ENCODE measurements at regions not wholly inside any gene's neighbourhood (a gene's known extent, or its start where the extent isn't known, plus 50 kb on each side); places are given as distances from the start of the nearest gene placed in this dataset.

DNA sequence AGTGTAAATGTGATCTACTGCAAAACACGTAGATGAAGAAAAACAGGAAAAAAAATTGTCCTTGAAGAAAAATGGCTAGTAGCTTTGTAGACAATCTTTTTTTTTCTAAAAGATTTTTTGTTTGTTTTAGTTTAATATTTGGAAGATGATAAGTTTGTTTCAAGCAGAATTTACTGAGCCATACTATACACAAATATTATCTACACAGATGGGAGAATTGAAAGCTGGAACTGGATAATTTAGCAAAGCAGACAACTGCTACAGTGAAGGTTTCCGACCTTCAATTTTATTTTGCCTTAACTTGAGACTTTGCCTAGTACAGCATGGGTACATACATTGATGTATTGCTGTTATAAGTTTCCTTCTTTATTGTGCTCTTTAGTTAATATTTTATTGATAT is 313.0 kb upstream of the PDGFD start:
- no peak for TF ChIP-seq POLR2A (IDR thresholded peaks at IDR 0.05; ENCODE audit: extremely low read depth, insufficient read length)
- TF ChIP-seq, protein P1, sequence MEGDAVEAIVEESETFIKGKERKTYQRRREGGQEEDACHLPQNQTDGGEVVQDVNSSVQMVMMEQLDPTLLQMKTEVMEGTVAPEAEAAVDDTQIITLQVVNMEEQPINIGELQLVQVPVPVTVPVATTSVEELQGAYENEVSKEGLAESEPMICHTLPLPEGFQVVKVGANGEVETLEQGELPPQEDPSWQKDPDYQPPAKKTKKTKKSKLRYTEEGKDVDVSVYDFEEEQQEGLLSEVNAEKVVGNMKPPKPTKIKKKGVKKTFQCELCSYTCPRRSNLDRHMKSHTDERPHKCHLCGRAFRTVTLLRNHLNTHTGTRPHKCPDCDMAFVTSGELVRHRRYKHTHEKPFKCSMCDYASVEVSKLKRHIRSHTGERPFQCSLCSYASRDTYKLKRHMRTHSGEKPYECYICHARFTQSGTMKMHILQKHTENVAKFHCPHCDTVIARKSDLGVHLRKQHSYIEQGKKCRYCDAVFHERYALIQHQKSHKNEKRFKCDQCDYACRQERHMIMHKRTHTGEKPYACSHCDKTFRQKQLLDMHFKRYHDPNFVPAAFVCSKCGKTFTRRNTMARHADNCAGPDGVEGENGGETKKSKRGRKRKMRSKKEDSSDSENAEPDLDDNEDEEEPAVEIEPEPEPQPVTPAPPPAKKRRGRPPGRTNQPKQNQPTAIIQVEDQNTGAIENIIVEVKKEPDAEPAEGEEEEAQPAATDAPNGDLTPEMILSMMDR (IDR thresholded peaks at IDR 0.05; ENCODE audit: low read depth, low read length), result no peak
- TF ChIP-seq, protein P2, sequence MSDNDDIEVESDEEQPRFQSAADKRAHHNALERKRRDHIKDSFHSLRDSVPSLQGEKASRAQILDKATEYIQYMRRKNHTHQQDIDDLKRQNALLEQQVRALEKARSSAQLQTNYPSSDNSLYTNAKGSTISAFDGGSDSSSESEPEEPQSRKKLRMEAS (IDR thresholded peaks at IDR 0.05; ENCODE audit: low read depth, low read length), result no peak
- TF ChIP-seq MYC (IDR thresholded peaks at IDR 0.05; ENCODE audit: low read depth, low read length), result no peak
